Adrenal gland (tissue), 5 donors: ENCODE measurements at regions not wholly inside any gene's neighbourhood (a gene's known extent, or its start where the extent isn't known, plus 50 kb on each side); places are given as distances from the start of the nearest gene placed in this dataset.

Source experiments
- CTCF ChIP-seq, 6 experiments: fragments of 450-650 bp in 4 of 6; fragments of 200-600 bp in 2 of 6; sonication (generic) in 1 of 6; IDR thresholded peaks; 1 replicate in 5 of 6; 2 replicates in 1 of 6; pipeline versions ENCODE4 v1.5.1 to v1.8.0; 2016 to 2021; ENCODE audit warnings: antibody characterized with exemption in 6 of 6, mild to moderate bottlenecking in 2 of 6, moderate library complexity in 1 of 6
- POLR2A ChIP-seq, 2 donors: fragments of 450-650 bp; IDR thresholded peaks; one replicate each; pipeline ENCODE4 v1.6.1; 2017; ENCODE audit warnings: antibody characterized with exemption in 2 of 2, mild to moderate bottlenecking in 2 of 2, moderate library complexity in 1 of 2
- donor health status: DM: no; HTN: no; CAD: no.

GRCh38 chr21:17688912-17689874 is 76.5 kb upstream of the BTG3 start:
- no peak for TF ChIP-seq CTCF (IDR thresholded peaks at IDR 0.05)
- TF ChIP-seq POLR2A (IDR thresholded peaks at IDR 0.05) = no peak
